H1 (cell line): ENCODE measurements at regions not wholly inside any gene's neighbourhood (a gene's known extent, or its start where the extent isn't known, plus 50 kb on each side); places are given as distances from the start of the nearest gene placed in this dataset.

ENCODE experiments used
- CTCF ChIA-PET: fragments of 300-600 bp; sonication (Branson Sonifier 250); formaldehyde crosslinking; loops from one replicate; lab custom pipeline; 2021; ENCODE audit not compliant: partially characterized antibody; lab: Charles Lee
- POLR2A ChIA-PET: fragments of 300-600 bp; sonication (Branson Sonifier 250); formaldehyde crosslinking; loops from one replicate; lab custom pipeline; 2021; ENCODE audit warnings: inconsistent platforms; ENCODE audit not compliant: partially characterized antibody; lab: Charles Lee
- DNase-seq, 2 experiments: peaks; one replicate each; pipeline versions ENCODE4 v3.0.0 to v3.0.0-alpha.2; 2010 to 2022; ENCODE audit warnings: low spot score in 2 of 2, low read depth in 1 of 2, mixed read lengths in 1 of 2
- FAIRE-seq: peaks from 2 replicates; lab custom pipeline; 2011; peaks lifted over from hg19 to GRCh38; lab: Jason Lieb, UNC
- H2AFZ ChIP-seq: 2 replicates; pipeline ENCODE4 v1.8.1; 2012; ENCODE audit warnings: low read length, inconsistent platforms
- H2AK5ac ChIP-seq: 2 replicates; pipeline ENCODE4 v1.6.1; 2013; ENCODE audit warnings: low read depth, low read length
- H2BK120ac ChIP-seq: replicated peaks from 2 replicates; pipeline ENCODE3; 2013; ENCODE audit warnings: low read depth, low read length, inconsistent platforms
- H2BK12ac ChIP-seq: 2 replicates; pipeline ENCODE4 v1.6.1; 2013; ENCODE audit warnings: low read depth, low read length
- H2BK15ac ChIP-seq: 2 replicates; pipeline ENCODE4 v1.6.1; 2013; ENCODE audit warnings: low read length
- H2BK20ac ChIP-seq: 2 replicates; pipeline ENCODE4 v1.6.1; 2013; ENCODE audit warnings: low read length
- H2BK5ac ChIP-seq: 2 replicates; pipeline ENCODE4 v1.6.1; 2013; ENCODE audit warnings: low read depth, low read length
- H3K14ac ChIP-seq: 2 replicates; pipeline ENCODE4 v1.6.1; 2013; ENCODE audit warnings: inconsistent platforms; ENCODE audit not compliant: insufficient read length
- H3K18ac ChIP-seq: 2 replicates; pipeline ENCODE4 v1.6.1; 2013; ENCODE audit warnings: low read length; ENCODE audit errors: extremely low read depth
- H3K23ac ChIP-seq: 2 replicates; pipeline ENCODE4 v1.6.1; 2013; ENCODE audit warnings: inconsistent platforms; ENCODE audit not compliant: insufficient read length
- H3K23me2 ChIP-seq: 2 replicates; pipeline ENCODE4 v1.6.1; 2013; ENCODE audit warnings: low read depth, low read length
- H3K27ac ChIP-seq: 2 replicates; pipeline ENCODE4 v1.6.1; 2011; ENCODE audit warnings: low read depth, low read length, inconsistent platforms
- H3K27me3 ChIP-seq, 4 experiments: replicated peaks in 1 of 4; 1 replicate in 1 of 4; 2 replicates in 3 of 4; pipeline versions ENCODE4 v1.6.1 to v1.8.1; 2011 to 2013; ENCODE audit warnings: low read length in 3 of 4, mild to moderate bottlenecking in 3 of 4, inconsistent platforms in 2 of 4, mixed read lengths in 2 of 4, moderate library complexity in 1 of 4; ENCODE audit not compliant: control insufficient read depth in 3 of 4, insufficient read depth in 3 of 4; ENCODE audit errors: extremely low read depth in 1 of 4
- H3K36me3 ChIP-seq, 4 experiments: 2 replicates each; pipeline versions ENCODE4 v1.6.1 to v1.8.1; 2011 to 2013; ENCODE audit warnings: mild to moderate bottlenecking in 4 of 4, low read length in 3 of 4, moderate library complexity in 2 of 4, control low read depth in 1 of 4, inconsistent platforms in 1 of 4; ENCODE audit not compliant: insufficient read depth in 4 of 4, control insufficient read depth in 2 of 4
- H3K4ac ChIP-seq: replicated peaks from 2 replicates; pipeline ENCODE3; 2013; ENCODE audit warnings: low read length, low read depth, mixed read lengths, inconsistent platforms; ENCODE audit not compliant: insufficient read length
- H3K4me1 ChIP-seq, 4 experiments: replicated peaks in 1 of 4; 1 replicate in 1 of 4; 2 replicates in 3 of 4; pipeline versions ENCODE4 v1.6.1 to v1.8.1; 2011 to 2013; ENCODE audit warnings: low read length in 3 of 4, inconsistent platforms in 2 of 4, mixed read lengths in 1 of 4; ENCODE audit not compliant: insufficient read depth in 4 of 4, control insufficient read depth in 3 of 4
- H3K4me2 ChIP-seq, 2 experiments: 2 replicates each; pipeline versions ENCODE4 v1.6.1 to v1.8.1; 2011 to 2013; ENCODE audit warnings: low read depth in 2 of 2, low read length in 2 of 2, control low read depth in 1 of 2, inconsistent platforms in 1 of 2, mild to moderate bottlenecking in 1 of 2; ENCODE audit not compliant: insufficient read depth in 1 of 2
- H3K4me3 ChIP-seq, 4 experiments: fragments of 200-600, 300-600 bp in 1 of 4; sonication (generic), shearing (Covaris generic), sonication (Bioruptor Twin) in 1 of 4; 2 replicates each; pipeline versions ENCODE4 v1.5.1 to v1.8.1; 2011 to 2016; ENCODE audit warnings: low read length in 4 of 4, low read depth in 3 of 4, control low read depth in 2 of 4, inconsistent platforms in 2 of 4, mild to moderate bottlenecking in 2 of 4, mixed read lengths in 1 of 4, moderate library complexity in 1 of 4; ENCODE audit not compliant: insufficient read depth in 2 of 4; ENCODE audit errors: extremely low read depth in 1 of 4
- H3K56ac ChIP-seq: replicated peaks from 2 replicates; pipeline ENCODE3; 2013; ENCODE audit warnings: low read depth, mild to moderate bottlenecking, mixed read lengths, low read length, inconsistent platforms; ENCODE audit not compliant: insufficient read length
- H3K79me1 ChIP-seq: 2 replicates; pipeline ENCODE4 v1.6.1; 2013; ENCODE audit warnings: low read depth, low read length, control low read depth
- H3K79me2 ChIP-seq, 2 experiments: 2 replicates each; pipeline versions ENCODE4 v1.6.1 to v1.8.1; 2012 to 2013; ENCODE audit warnings: low read length in 2 of 2, mild to moderate bottlenecking in 2 of 2, inconsistent platforms in 1 of 2; ENCODE audit not compliant: insufficient read depth in 2 of 2, control insufficient read depth in 1 of 2
- H3K9ac ChIP-seq, 4 experiments: replicated peaks in 1 of 4; 1 replicate in 1 of 4; 2 replicates in 3 of 4; pipeline versions ENCODE4 v1.6.1 to v1.8.1; 2011 to 2013; ENCODE audit warnings: low read depth in 3 of 4, low read length in 3 of 4, control low read depth in 2 of 4, mild to moderate bottlenecking in 2 of 4, moderate library complexity in 2 of 4, inconsistent platforms in 1 of 4; ENCODE audit errors: extremely low read depth in 1 of 4
- H3K9me3 ChIP-seq, 2 experiments: 2 replicates each; pipeline versions ENCODE4 v1.6.1 to v1.8.1; 2012 to 2013; ENCODE audit warnings: mild to moderate bottlenecking in 2 of 2, moderate library complexity in 2 of 2, control low read depth in 1 of 2, inconsistent platforms in 1 of 2, low read depth in 1 of 2, low read length in 1 of 2, mixed read lengths in 1 of 2; ENCODE audit not compliant: insufficient read depth in 2 of 2
- H4K20me1 ChIP-seq, 2 experiments: replicated peaks in 1 of 2; 2 replicates each; pipeline versions ENCODE3 to v1.8.1; 2011 to 2013; ENCODE audit warnings: inconsistent platforms in 2 of 2, low read length in 2 of 2, mild to moderate bottlenecking in 1 of 2; ENCODE audit not compliant: insufficient read depth in 2 of 2, control insufficient read depth in 1 of 2
- H4K5ac ChIP-seq: 2 replicates; pipeline ENCODE4 v1.6.1; 2013; ENCODE audit warnings: low read length, low read depth, mixed read lengths, inconsistent platforms; ENCODE audit not compliant: insufficient read length
- H4K8ac ChIP-seq: 2 replicates; pipeline ENCODE4 v1.8.0; 2013; ENCODE audit warnings: mild to moderate bottlenecking, moderate library complexity, low read length, inconsistent platforms; ENCODE audit not compliant: insufficient read depth; ENCODE audit errors: extremely low read depth
- H4K91ac ChIP-seq: replicated peaks from 2 replicates; pipeline ENCODE3; 2013; ENCODE audit warnings: low read length, mixed read lengths, inconsistent platforms; ENCODE audit not compliant: insufficient read length
- BACH1 ChIP-seq: IDR thresholded peaks from 2 replicates; pipeline ENCODE4 v1.6.1; 2012; ENCODE audit warnings: low read length, improper control_type of control experiment
- CBX8 ChIP-seq: fragments of 300-800, 300-1000 bp; sonication (generic); IDR thresholded peaks from 2 replicates; pipeline ENCODE4 v1.7.1; 2016; ENCODE audit warnings: low read depth, low read length, borderline replicate concordance
- CHD1 ChIP-seq: IDR thresholded peaks from 2 replicates; pipeline ENCODE4 v1.6.1; 2012; ENCODE audit warnings: low read depth, low read length, improper control_type of control experiment
- POLR2AphosphoS5 ChIP-seq: IDR thresholded peaks from 2 replicates; pipeline ENCODE4 v1.6.1; 2011; ENCODE audit warnings: low read depth, low read length
- RAD21 ChIP-seq, 2 experiments: IDR thresholded peaks in 1 of 2; conservative IDR thresholded peaks in 1 of 2; 2 replicates each; pipeline ENCODE4 v1.6.1; 2011; ENCODE audit warnings: low read depth in 2 of 2, low read length in 2 of 2, improper control_type of control experiment in 1 of 2, inconsistent platforms in 1 of 2, mild to moderate bottlenecking in 1 of 2, moderate library complexity in 1 of 2
- SP2 ChIP-seq: IDR thresholded peaks from 2 replicates; pipeline ENCODE4 v1.6.1; 2012; ENCODE audit warnings: mild to moderate bottlenecking, low read length, inconsistent platforms
- YY1 ChIP-seq: IDR thresholded peaks from 2 replicates; pipeline ENCODE4 v1.6.1; 2011; ENCODE audit warnings: low read depth, mild to moderate bottlenecking, low read length
- WGBS, 2 experiments: shearing (Covaris generic) in 1 of 2; methylation state at CpG; one replicate each; pipeline versions ENCODE4 v1.1.6 to v1.1.7; 2013 to 2015; ENCODE audit warnings: low lambda C conversion rate in 2 of 2, mixed read lengths in 2 of 2, inconsistent platforms in 1 of 2, low coverage in 1 of 2, missing lambda C conversion rate in 1 of 2; ENCODE audit not compliant: insufficient replicate concordance in 2 of 2, insufficient coverage in 1 of 2, insufficient read length in 1 of 2; ENCODE audit errors: extremely low coverage in 1 of 2, missing lambda C conversion rate in 1 of 2; 5-methylcytosine and 5-hydroxymethylcytosine counted together
- TF ChIP-seq, protein P1 (sequence below): IDR thresholded peaks from 2 replicates; pipeline ENCODE4 v1.6.1; 2012; ENCODE audit warnings: inconsistent platforms

DNA sequence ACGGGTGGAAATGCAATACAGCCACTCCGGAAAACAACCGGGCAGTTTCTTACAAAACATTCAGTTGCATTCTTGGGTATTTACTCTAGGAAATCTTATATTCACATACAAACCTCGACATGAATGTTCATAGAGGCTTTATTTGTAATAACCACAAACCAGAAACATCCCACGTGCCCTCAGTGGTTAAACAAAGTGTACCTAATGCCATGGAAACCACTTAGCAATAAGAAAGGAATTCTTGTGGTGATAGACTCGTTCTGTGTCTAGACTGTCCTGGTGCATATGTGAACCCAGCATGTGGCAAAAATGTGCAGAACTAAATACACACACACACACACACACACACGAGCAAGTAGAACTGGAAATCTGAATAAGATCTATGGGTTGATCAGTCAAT, 1073.3 kb downstream of the TBC1D22A start:
- no peak overlapping the region for H4K8ac ChIP-seq
- CTCF ChIA-PET = no interaction called here
- no peak overlapping the region for H2AFZ ChIP-seq
- no peaks in the 10 kb centered on the region; a peak in 1 of 7 replicates for H3K4me1 ChIP-seq
- no peaks in the 10 kb centered on the region for H3K79me2 ChIP-seq
- H3K79me1 ChIP-seq = no peaks in the 10 kb centered on the region
- H4K5ac ChIP-seq = no peak overlapping the region
- no peak overlapping the region for H3K18ac ChIP-seq
- 87% methylated on average over 7 of the region's 7 CpGs; no CpG with 5 or more reads in 1 of the 2 experiments for WGBS, 2 experiments
- no peaks in the 10 kb centered on the region for H3K23me2 ChIP-seq
- H3K4me2 ChIP-seq = no peak overlapping the region
- H3K9ac ChIP-seq = no peak overlapping the region
- H4K91ac ChIP-seq = no peak overlapping the region
- POLR2A ChIA-PET = no interaction called here
- no peak overlapping the region for H2BK12ac ChIP-seq
- no peak overlapping the region for H2BK5ac ChIP-seq
- TF ChIP-seq SP2 (no peak), YY1 (no peak), CHD1 (no peak), BACH1 (no peak), CBX8 (no peak), RAD21 (IDR thresholded peaks at IDR 0.05 in 1 of 2, conservative IDR thresholded peaks at IDR 0.05 in 1 of 2; ENCODE audit: low read depth in 2 of 2, low read length in 2 of 2) (no peak), POLR2AphosphoS5 (no peak)
- TF ChIP-seq, protein P1, sequence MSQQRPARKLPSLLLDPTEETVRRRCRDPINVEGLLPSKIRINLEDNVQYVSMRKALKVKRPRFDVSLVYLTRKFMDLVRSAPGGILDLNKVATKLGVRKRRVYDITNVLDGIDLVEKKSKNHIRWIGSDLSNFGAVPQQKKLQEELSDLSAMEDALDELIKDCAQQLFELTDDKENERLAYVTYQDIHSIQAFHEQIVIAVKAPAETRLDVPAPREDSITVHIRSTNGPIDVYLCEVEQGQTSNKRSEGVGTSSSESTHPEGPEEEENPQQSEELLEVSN = no peak
- no peak for FAIRE-seq
- no peak overlapping the region for H2BK120ac ChIP-seq
- H2BK20ac ChIP-seq = no peak overlapping the region
- H3K9me3 ChIP-seq = 0 out of 4 replicates have a peak, but pooled peaks cover 0 to 2% of the 10 kb centered on the region in 2 experiments
- H3K56ac ChIP-seq = no peak overlapping the region
- H3K14ac ChIP-seq = no peak overlapping the region
- DNase-seq = no peak
- H3K4ac ChIP-seq = no peak overlapping the region
- H2BK15ac ChIP-seq = no peak overlapping the region
- H3K23ac ChIP-seq = no peak overlapping the region
- no peaks in the 10 kb centered on the region for H3K27me3 ChIP-seq
- no peak overlapping the region for H3K4me3 ChIP-seq
- no peak overlapping the region for H3K27ac ChIP-seq
- H3K36me3 ChIP-seq = no peaks in the 10 kb centered on the region
- H4K20me1 ChIP-seq = no peaks in the 10 kb centered on the region
- no peak overlapping the region for H2AK5ac ChIP-seq
